SHP77 (cell line): ENCODE measurements at regions not wholly inside any gene's neighbourhood (a gene's known extent, or its start where the extent isn't known, plus 50 kb on each side); places are given as distances from the start of the nearest gene placed in this dataset.
A peak's percentile ranks its signal among the peaks of the same experiment; 100 is the strongest.

Experiments used
- DNase-seq, 2 experiments: peaks; one replicate each; lab custom pipeline; 2025; lab: John Stamatoyannopoulos, UW

- no peak for DNase-seq
Measured at GRCh38 chr2:43129676-43130547, 96.5 kb downstream of the ZFP36L2 start.

- DNase-seq: no peak
Measured at GRCh38 chr2:43128559-43128955, 97.8 kb downstream of the ZFP36L2 start.

- DNase-seq: no peak
Measured at GRCh38 chr2:43127941-43128558, 98.4 kb downstream of the ZFP36L2 start.

- DNase-seq: peak; percentile 8 to 40
Measured at GRCh38 chr2:43127208-43127940, 99.0 kb downstream of the ZFP36L2 start.

GRCh38 chr2:43126817-43127207 lies 99.6 kb downstream of the ZFP36L2 start:
- DNase-seq: no peak

- no peak for DNase-seq
Measured at GRCh38 chr2:43125090-43125998, 101.1 kb downstream of the ZFP36L2 start.

GRCh38 chr2:43124687-43125057 lies 101.7 kb downstream of the ZFP36L2 start:
- DNase-seq: no peak

GRCh38 chr2:43123981-43124686 lies 102.3 kb downstream of the ZFP36L2 start:
- no peak for DNase-seq

GRCh38 chr2:43123486-43123885 lies 102.9 kb downstream of the ZFP36L2 start:
- no peak for DNase-seq

GRCh38 chr2:43123028-43123427 lies 103.4 kb downstream of the ZFP36L2 start:
- DNase-seq: no peak

- no peak for DNase-seq
Measured at GRCh38 chr2:43121580-43122314, 104.7 kb downstream of the ZFP36L2 start.

- no peak for DNase-seq
Measured at GRCh38 chr2:43119303-43119702, 107.1 kb downstream of the ZFP36L2 start.

GRCh38 chr2:43117521-43118143 lies 108.8 kb downstream of the ZFP36L2 start:
- DNase-seq: no peak

- no peak for DNase-seq
Measured at GRCh38 chr2:43116988-43117387, 109.4 kb downstream of the ZFP36L2 start.

GRCh38 chr2:43115881-43116280 lies 110.5 kb downstream of the ZFP36L2 start:
- DNase-seq: no peak

- no peak for DNase-seq
Measured at GRCh38 chr2:43114210-43114609, 112.2 kb downstream of the ZFP36L2 start.

GRCh38 chr2:43111788-43112554 lies 114.4 kb downstream of the ZFP36L2 start:
- DNase-seq: no peak

GRCh38 chr2:43110442-43110871 lies 115.9 kb downstream of the ZFP36L2 start:
- DNase-seq: no peak

- DNase-seq: no peak
Measured at GRCh38 chr2:43109261-43109743, 117.1 kb downstream of the ZFP36L2 start.
